Stimulated activated CD4-positive, alpha-beta T cell treated with anti-CD3 and anti-CD28 coated beads, Interleukin-2, amount 100 ng/mL, for 48 hours (primary cell): ENCODE measurements at regions not wholly inside any gene's neighbourhood (a gene's known extent, or its start where the extent isn't known, plus 50 kb on each side); places are given as distances from the start of the nearest gene placed in this dataset.
"Not testable (repeated sequence)": the region's sequence is repeated elsewhere in the genome, so short reads cannot be mapped to it uniquely, and the experiment has no call there.

ENCODE experiments used
- DNase-seq, 2 donors: peaks; one replicate each; pipeline ENCODE4 v3.0.0-alpha.2; 2020

GRCh38 chr3:88412346-88412745 is 262.6 kb downstream of the C3orf38 start:
- DNase-seq, result no peak

DNA sequence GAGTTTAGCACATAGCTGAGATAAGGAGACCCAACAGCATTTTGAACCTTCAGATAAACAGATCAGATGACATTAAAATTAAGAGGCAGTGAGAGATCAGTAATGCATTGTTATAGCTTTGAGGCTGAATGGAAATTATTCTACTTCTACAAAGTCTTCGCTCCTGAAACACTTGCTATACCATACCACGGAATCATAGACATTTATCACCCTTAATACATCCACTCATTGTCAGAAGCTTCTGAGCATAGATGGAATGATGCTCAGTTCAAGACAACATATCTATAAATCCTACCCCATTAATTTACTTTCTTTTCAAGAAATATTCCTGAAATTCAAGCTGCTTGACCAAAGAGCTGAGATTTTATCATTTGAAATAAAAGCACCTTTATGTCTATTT is 266.7 kb downstream of the C3orf38 start:
- DNase-seq, result no peak

DNA sequence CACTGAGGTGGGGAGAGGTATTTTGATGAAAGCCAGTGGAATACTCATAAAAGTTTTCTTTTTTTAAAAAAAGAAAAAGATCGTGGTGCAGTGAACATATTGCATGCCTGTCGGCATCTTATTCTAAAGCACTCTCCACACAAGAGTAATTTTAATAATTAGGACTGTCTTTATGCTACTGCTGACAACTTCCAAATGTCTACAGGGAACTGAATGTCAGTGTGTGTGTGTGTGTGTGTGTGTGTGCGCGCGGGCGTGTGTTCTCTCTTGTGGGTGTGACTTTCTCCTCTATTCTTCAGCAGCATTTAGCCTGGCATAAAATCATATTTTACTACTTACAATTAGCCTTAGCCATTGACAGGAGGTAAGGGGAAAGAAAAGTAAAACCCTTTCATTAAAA is 268.5 kb downstream of the C3orf38 start:
- DNase-seq, result no peak

DNA sequence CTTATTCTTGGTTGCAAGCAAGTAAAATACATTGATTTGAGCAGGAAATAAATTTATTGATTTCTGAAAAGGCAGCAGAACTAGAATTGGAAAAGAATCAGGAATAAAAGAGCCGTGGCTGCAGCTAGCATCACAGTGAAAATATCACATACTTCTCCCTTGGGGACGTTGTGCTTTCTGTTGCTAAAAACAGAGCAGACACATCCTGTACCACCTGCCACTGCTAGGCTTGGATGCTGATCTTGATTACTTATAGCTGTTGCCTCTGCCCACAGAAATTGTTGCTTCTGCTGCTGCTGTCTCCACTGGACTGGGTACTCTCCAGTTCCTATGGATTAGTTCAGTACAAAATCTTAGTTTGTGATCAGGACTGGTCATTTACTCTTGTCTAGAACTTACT is 283.8 kb downstream of the C3orf38 start:
- no peak for DNase-seq

DNA sequence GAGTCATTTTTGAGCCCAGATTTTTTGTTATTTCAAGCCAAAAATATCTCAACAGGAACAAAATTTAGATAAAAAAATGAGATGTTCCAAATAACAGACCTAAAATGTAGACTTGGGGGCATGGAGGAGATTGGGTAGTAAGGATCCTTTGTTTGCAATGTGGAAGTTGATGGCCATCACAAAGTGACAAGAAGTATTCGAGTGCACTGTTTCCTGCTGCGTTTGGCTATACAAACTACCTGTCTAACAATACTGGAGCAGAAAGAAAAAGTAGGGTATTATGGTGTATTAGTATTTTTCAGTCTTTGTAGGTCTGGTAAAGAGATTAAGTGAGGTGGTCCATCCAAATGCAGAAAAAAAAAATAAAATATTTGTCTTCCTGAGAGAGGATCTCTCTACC is 284.2 kb downstream of the C3orf38 start:
- no peak for DNase-seq

GRCh38 chr3:88440701-88441100 is 290.9 kb downstream of the C3orf38 start:
- DNase-seq, result no peak

- DNase-seq, result no peak
Observed at GRCh38 chr3:88443066-88443465, 293.3 kb downstream of the C3orf38 start.

DNA sequence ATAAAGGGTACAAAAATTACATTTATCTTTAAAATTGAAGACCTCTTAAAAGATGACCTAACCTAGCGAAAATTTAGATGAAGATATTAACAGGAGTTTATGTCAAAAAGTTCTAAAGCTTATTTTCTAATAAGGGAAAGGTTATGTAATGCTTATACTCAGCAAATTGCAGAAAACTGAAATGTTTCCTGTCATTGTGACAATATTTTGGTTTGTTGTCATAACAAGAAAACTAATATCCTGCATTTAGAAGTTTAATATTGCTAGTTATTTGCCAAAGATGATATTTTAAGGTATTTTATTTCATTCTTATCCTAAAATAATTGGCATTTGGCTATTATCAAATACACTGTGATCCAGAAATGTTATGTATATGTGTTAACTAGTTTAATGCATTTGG is 294.5 kb downstream of the C3orf38 start:
- DNase-seq, result no peak

DNA sequence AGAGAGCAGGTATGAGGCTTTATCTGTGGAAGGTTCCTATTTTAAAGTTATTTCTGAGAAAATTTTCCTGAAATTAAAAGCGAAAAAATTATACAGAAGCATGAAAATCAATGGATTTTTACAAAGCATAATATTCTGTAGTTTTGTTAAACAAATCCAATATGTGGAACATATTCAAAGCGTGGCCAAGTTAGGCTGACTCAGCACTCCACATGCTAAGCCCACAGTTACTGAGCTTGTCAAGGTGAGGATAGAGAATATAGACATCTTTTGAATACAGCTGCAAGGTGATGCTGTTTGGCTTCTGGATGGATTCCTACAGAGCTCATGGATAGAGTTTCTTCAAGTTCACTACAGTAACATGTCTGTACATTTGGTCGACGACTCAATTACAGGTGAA is 302.5 kb downstream of the C3orf38 start:
- DNase-seq, result no peak

GRCh38 chr3:88460369-88460768 is 310.6 kb downstream of the C3orf38 start:
- no peak for DNase-seq

DNA sequence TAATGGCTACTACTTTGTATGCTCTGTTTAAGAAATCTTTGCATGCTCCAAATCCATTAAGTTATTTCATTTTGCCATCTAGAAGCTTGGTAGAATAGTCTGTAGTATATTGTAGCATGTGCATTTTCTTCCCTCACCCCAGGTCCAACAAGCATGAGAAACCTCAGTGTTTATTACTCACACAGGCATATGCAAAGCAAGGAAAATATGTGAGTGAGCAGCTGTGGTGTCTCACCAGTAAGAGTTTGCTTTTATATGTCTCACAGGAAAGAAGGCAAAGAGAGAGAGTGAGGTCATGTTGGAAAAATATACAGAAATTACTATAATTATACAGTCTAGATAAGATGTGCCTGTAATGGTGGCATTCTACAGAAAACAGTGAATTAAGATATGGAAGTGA is 312.5 kb downstream of the C3orf38 start:
- no peak for DNase-seq

DNA sequence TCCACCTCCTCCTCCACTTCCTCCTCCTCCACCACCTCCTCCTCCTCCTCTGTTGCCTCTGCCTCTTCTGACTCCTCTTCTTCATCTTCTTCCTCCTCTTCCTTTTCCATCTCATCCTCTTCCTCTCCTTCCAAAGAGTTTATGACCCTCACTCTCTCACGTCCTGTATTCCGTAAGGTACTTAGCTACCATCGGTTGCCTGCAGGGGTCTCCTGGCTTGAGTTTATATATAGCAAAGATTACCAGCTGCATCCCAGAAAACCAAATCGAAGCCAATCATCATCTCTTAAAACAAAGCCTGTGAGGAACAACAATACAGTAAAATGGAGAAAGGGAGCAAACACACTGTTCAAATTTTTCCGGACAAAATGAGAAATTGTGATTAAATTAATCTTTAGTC is 317.4 kb downstream of the C3orf38 start:
- DNase-seq, result no peak

- no peak for DNase-seq
Observed at GRCh38 chr3:88469216-88469615, 319.5 kb downstream of the C3orf38 start.

GRCh38 chr3:88478460-88478859 is 328.7 kb downstream of the C3orf38 start:
- no peak for DNase-seq

GRCh38 chr3:88480822-88481221 is 331.1 kb downstream of the C3orf38 start:
- DNase-seq, result no peak

DNA sequence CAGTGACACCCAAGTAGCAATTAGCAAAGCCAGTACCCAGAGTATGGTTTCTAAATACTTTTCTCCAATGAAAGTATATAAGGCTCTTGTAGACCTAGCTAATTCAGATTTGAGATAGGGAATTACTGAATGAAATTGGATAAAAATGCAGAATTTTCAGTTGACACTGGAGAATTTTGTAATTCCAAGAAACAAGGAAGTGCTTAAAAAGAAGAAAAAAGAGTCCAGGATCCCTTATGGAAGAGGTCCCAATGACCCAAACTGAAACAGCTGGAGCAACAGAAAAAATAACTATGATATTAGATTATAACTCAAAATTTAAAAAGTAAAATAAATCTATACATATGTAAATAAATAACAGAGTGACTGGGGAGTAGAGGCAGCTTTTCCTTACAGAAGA is 335.2 kb downstream of the C3orf38 start:
- DNase-seq, result no peak

DNA sequence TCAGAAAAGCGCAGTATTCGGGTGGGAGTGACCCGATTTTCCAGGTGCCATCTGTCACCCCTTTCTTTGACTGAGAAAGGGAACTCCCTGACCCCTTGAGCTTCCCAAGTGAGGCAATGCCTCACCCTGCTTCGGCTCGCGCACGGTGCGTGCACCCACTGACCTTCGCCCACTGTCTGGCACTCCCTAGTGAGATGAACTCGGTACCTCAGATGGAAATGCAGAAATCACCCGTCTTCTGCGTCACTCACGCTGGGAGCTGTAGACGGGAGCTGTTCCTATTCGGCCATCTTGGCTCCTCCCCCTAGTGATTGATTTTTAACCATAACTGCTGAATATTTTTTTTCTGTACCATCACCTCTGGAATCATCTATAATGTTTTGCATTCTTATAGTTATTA is 359.1 kb downstream of the C3orf38 start:
- DNase-seq, result not testable (repeated sequence)

DNA sequence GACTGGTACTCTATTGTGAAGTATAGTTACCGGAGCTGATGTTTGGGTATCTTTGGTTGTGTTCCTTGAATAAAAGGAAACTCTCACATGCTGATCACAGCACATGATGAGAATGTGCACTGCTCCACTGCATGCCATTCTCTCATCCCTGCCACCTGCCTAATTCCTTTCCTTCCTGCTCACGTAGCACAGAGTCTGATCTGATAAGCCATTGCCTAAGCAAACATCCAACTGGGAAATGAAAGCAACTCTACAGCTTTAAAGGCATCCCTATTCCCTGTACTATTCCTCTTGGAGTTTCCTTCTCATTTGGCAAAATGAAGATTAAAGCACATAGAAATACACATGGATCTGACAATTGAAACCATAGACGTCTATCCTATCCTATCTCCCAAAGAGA is 359.8 kb downstream of the C3orf38 start:
- no peak for DNase-seq

DNA sequence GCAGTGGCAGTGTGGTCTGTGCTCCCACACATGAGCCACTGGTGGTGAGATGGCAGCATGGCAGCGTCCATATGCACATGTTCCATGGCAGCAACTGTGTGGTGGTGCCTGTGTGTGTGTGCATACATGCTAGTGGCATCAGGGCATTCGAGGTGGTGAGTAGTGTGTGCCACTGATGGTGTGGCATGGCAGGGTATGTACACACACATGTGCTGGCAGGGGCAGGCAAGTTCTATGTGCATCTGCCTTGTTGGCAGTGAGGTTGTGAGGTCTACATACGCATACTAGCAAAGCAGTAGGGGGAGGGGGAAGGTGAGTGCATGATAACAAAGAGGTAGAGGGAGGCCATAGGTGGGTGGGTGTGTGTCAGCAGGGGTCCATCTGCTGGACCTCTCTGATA is 378.7 kb downstream of the C3orf38 start:
- no peak for DNase-seq

GRCh38 chr3:88534534-88534933 is 384.8 kb downstream of the C3orf38 start:
- DNase-seq, result no peak

- DNase-seq, result no peak
Observed at GRCh38 chr3:88535563-88535962, 385.8 kb downstream of the C3orf38 start.

DNA sequence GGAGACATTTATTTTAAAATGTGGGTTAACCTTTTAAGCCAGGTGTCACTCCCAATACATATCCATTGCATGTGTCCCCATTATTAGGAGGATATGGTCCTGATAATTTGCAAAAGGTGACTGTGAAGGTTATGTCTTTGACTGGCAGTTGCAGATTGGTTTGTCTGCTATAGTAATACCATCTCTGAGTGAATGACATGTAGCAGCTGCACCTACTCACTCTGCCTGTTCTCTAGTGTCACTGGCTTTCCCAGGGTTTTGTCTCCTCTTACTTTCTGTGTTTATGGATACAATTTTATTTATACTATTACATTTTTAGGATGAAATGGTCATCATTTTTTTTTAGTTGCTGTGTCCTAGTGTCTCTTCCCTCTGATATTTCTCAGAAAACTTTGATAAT is 393.2 kb downstream of the C3orf38 start:
- DNase-seq, result no peak

GRCh38 chr3:88572450-88572849 is 422.7 kb downstream of the C3orf38 start:
- no peak for DNase-seq

DNA sequence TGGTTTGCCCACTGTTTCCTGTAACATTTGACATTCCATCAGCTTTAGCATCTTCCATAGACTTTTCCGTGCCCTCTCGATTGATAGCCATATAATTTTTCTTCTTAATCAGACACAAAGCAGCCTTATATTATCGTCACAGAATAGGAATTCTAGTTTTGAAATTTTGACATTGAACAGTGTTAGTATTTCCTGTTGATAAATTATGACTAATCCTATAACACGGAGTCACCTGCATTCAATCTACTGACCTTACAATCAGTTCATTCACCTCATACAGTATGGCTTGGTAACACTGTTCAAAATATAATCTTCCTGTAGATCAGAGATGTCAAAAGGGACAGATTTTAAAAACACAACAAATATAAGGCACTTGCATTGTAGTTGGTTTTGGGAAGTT is 423.7 kb downstream of the C3orf38 start:
- no peak for DNase-seq

DNA sequence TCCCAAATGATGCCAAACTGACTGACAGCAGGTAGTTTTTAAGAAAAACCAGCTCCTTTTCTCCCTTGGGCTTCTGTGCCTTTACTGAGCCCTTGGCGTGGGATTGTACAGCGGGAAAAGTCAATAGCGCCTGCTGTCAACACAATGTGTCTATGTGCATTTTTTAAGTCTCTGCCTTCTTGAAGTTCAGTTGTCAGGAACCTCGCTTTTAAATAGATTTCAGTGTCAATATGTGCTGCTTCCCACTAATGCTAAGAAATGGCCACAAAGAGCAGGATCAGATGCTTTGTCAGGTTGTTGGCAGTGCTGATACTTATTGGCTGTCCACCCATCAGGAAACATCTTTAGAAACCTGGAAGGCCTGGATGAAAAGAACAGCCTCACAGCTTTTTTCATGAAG is 424.4 kb downstream of the C3orf38 start:
- no peak for DNase-seq

- no peak for DNase-seq
Observed at GRCh38 chr3:88584451-88584850, 434.7 kb downstream of the C3orf38 start.
